ENCODE measurements at regions not wholly inside any gene's neighbourhood (a gene's known extent, or its start where the extent isn't known, plus 50 kb on each side); places are given as distances from the start of the nearest gene placed in this dataset.
A peak's percentile ranks its signal among the peaks of the same experiment; 100 is the strongest.

DNA sequence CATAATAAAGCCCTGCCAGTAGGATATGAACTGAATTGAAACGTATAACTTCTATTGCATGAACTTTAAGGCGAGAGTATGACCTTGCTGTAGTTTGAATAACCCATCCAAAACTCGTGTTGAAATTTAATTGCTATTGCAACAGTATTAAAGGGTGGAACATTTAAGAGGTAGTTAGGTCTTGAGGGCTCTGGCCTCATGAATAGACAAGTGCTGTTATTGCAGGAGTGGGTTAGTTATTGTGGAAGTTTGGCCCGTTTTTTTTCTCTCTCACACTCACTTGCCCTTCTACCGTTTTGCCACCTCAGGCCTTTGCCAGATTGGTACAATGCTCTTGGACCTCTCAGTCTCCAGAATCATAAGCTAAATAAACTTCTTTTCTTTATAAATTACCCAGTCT lies 473.7 kb upstream of the SYT1 start:
- Mint-ChIP-seq H3K4me3 (ENCODE audit: low read depth) (no peak overlapping the region), H3K9me3 (ENCODE audit: low read depth) (peaks cover 2% of the 10 kb centered on the region), H3K36me3 (ENCODE audit: insufficient read depth) (no peaks in the 10 kb centered on the region), H3K27me3 (no peaks in the 10 kb centered on the region), H3K27ac (no peak overlapping the region), H3K4me1 (ENCODE audit: low read depth) (peaks cover 2% of the 10 kb centered on the region)
- TF ChIP-seq, protein P1, sequence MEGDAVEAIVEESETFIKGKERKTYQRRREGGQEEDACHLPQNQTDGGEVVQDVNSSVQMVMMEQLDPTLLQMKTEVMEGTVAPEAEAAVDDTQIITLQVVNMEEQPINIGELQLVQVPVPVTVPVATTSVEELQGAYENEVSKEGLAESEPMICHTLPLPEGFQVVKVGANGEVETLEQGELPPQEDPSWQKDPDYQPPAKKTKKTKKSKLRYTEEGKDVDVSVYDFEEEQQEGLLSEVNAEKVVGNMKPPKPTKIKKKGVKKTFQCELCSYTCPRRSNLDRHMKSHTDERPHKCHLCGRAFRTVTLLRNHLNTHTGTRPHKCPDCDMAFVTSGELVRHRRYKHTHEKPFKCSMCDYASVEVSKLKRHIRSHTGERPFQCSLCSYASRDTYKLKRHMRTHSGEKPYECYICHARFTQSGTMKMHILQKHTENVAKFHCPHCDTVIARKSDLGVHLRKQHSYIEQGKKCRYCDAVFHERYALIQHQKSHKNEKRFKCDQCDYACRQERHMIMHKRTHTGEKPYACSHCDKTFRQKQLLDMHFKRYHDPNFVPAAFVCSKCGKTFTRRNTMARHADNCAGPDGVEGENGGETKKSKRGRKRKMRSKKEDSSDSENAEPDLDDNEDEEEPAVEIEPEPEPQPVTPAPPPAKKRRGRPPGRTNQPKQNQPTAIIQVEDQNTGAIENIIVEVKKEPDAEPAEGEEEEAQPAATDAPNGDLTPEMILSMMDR (IDR thresholded peaks at IDR 0.05; ENCODE audit: unreplicated experiment) = no peak
- DNase-seq (ENCODE audit: low spot score, unreplicated experiment) = no peak

DNA sequence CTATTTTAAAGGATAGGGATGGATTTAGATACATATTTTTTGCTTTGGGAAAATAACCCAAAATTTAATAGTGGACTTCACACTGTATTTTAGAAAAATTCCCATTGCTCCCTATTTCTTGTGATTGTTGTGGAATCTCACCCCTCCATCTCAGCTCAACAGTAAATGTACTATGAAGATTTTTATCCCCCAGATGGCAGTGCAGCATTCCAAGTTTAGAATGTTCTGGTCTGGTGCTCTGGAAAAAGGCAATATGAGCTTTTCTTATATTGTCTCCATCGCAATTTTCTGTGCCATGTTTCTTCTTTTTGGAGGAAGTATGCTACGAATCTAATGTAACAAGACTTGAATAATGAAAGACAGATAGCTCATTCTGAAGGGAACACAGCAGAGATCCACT lies 471.7 kb upstream of the SYT1 start:
- Mint-ChIP-seq H3K4me1 (ENCODE audit: low read depth) (peaks cover 2% of the 10 kb centered on the region), H3K4me3 (ENCODE audit: low read depth) (no peak overlapping the region), H3K27me3 (no peaks in the 10 kb centered on the region), H3K36me3 (ENCODE audit: insufficient read depth) (no peaks in the 10 kb centered on the region), H3K27ac (no peak overlapping the region), H3K9me3 (ENCODE audit: low read depth) (peaks cover 2% of the 10 kb centered on the region)
- TF ChIP-seq, protein P1 (IDR thresholded peaks at IDR 0.05; ENCODE audit: unreplicated experiment) = peak; percentile 18
- DNase-seq (ENCODE audit: low spot score, unreplicated experiment) = no peak

DNA sequence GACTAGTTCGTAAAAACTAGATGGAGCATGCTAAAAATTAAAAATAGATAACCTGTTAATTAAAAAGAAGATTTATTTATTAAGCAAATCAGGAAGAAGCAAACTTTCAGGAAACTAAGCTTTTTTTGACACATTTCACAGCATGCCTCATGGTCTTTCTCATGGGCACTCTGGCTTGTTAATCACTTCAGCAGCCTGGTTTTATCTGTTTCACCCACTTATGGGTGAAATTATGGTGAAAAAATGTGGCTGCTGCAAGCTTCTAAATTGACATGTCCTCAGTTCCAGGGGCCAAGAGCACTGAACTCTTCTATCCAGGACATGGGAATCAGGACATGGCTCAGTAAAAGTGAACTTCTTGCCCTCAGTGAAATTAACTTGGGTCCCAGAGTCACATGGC lies 468.6 kb upstream of the SYT1 start:
- no peak overlapping the region for H3K4me3 Mint-ChIP-seq (ENCODE audit: low read depth)
- H3K27me3 Mint-ChIP-seq = no peaks in the 10 kb centered on the region
- H3K27ac Mint-ChIP-seq = no peak overlapping the region
- H3K4me1 Mint-ChIP-seq (ENCODE audit: low read depth) = peaks cover 2% of the 10 kb centered on the region
- TF ChIP-seq, protein P1 (IDR thresholded peaks at IDR 0.05; ENCODE audit: unreplicated experiment) = no peak
- DNase-seq (ENCODE audit: low spot score, unreplicated experiment) = no peak
- no peaks in the 10 kb centered on the region for H3K36me3 Mint-ChIP-seq (ENCODE audit: insufficient read depth)
- no peaks in the 10 kb centered on the region for H3K9me3 Mint-ChIP-seq (ENCODE audit: low read depth)

DNA sequence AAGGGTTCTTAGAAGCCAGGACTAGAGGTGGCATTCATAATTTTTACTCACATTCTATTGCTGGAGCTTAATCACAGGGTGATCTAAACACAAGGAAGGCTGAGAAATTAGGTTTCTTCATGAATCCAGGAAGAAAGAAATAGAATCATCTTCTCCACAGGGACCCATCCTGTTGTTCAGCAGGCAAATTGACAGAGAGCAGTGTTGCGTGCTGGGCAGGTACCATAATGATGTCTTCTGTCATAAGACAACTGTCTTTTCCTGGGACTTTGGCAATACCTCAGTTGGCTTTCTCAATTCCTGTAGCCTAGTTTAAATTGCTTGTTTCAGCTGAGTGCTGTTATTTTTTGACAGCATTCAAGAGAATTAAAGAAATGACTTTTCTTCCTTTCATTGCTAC lies 468.0 kb upstream of the SYT1 start:
- no peaks in the 10 kb centered on the region for H3K9me3 Mint-ChIP-seq (ENCODE audit: low read depth)
- no peaks in the 10 kb centered on the region for H3K27me3 Mint-ChIP-seq
- peaks cover 2% of the 10 kb centered on the region for H3K4me1 Mint-ChIP-seq (ENCODE audit: low read depth)
- H3K27ac Mint-ChIP-seq = no peak overlapping the region
- H3K36me3 Mint-ChIP-seq (ENCODE audit: insufficient read depth) = no peaks in the 10 kb centered on the region
- H3K4me3 Mint-ChIP-seq (ENCODE audit: low read depth) = no peak overlapping the region
- TF ChIP-seq, protein P1 (IDR thresholded peaks at IDR 0.05; ENCODE audit: unreplicated experiment) = no peak
- no peak for DNase-seq (ENCODE audit: low spot score, unreplicated experiment)

DNA sequence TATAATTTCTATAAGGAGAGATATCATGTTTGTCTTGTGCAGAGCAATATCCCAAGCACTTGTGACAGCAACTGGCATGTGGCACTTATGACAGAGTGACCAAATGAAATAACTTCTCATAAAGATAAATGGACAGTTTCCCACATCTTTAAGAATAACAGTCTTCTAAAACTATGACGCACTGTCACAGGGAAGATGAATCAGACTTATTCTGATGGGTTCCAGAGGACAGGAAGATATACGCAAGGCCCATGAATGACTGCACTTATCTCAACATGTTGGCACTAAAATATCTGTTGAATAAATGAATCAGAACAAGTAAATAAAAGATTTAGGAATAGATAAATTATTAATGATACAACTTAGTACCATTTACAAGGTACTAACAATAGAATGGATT lies 465.8 kb upstream of the SYT1 start:
- TF ChIP-seq, protein P1 (IDR thresholded peaks at IDR 0.05; ENCODE audit: unreplicated experiment) = no peak
- no peak overlapping the region for H3K4me3 Mint-ChIP-seq (ENCODE audit: low read depth)
- no peak overlapping the region for H3K27ac Mint-ChIP-seq
- no peaks in the 10 kb centered on the region for H3K9me3 Mint-ChIP-seq (ENCODE audit: low read depth)
- no peaks in the 10 kb centered on the region for H3K4me1 Mint-ChIP-seq (ENCODE audit: low read depth)
- H3K27me3 Mint-ChIP-seq = no peaks in the 10 kb centered on the region
- no peaks in the 10 kb centered on the region for H3K36me3 Mint-ChIP-seq (ENCODE audit: insufficient read depth)
- DNase-seq (ENCODE audit: low spot score, unreplicated experiment) = no peak
